SIG-M5 treated with dmso at 0.1 percent for 504 hours (cell line): ENCODE measurements at regions not wholly inside any gene's neighbourhood (a gene's known extent, or its start where the extent isn't known, plus 50 kb on each side); places are given as distances from the start of the nearest gene placed in this dataset.
A peak's percentile ranks its signal among the peaks of the same experiment; 100 is the strongest.
"Not testable (repeated sequence)": the region's sequence is repeated elsewhere in the genome, so short reads cannot be mapped to it uniquely, and the experiment has no call there.

Source experiments
- DNase-seq: peaks from one replicate; lab custom pipeline; 2025; ENCODE audit not compliant: unreplicated experiment; lab: John Stamatoyannopoulos, UW

DNA sequence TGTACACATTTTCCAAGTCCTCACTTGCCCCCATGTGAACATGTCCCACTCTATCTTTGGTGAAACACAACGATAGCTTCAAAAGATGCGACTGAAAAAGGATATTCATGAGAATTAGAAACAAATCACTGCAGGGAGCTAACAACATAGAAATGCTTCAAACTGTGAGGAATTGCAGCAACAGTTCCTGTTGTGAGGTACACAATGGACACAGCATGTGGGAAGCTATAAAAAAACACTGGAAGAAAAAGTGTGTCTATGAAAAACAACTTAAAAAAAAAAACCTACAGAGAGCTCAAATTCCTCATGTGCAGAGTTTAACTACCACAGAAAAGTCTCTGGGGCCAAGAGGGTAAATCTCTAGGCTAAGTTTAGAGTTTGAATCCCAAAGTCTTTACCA, 51.6 kb upstream of the BLTP1 start:
- no peak for DNase-seq

DNA sequence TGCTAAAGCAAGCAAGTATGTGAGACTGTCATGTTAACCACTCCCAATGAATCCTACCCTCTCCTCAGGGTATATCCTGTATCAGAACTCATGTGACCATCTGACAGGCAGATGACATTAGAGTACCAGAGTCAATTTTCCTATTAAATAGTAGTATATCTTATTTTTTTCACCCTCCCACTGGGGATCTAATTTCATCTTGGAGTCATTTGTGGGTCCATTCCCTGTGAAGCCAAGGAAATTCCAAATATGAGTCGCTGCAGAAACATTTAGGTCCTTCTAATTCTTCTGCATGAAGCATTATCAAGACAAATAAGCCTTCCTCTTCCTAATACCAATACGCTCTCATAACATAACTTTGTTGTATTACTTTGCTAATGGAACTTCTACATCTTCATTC, 52.2 kb upstream of the BLTP1 start:
- no peak for DNase-seq

DNA sequence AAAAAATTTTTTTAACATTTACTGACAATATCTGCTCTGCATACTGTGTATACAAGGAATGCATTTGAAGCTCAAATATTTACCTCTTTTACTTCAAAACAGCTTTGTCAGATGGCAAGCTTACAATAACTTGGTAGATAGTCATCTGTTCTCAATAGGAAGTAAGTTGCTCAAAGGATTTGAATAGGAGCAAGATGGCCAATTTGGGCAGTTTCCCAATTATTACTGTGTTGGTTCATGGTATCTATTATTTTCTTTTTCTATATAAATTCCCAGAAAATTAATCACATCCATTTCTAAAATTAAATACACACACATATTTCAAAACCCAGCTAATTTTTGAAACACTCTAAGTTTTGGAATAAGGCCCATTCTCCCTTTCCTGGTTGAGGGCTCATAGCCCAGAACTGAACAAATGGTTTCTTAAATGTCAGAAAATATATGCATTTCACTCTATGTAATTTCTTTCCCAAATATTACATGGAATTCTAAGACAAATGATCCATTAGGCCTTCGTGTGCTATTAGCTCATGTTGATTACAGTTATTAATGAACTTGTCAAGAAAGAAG, 60.2 kb upstream of the BLTP1 start:
- DNase-seq, result no peak

DNA sequence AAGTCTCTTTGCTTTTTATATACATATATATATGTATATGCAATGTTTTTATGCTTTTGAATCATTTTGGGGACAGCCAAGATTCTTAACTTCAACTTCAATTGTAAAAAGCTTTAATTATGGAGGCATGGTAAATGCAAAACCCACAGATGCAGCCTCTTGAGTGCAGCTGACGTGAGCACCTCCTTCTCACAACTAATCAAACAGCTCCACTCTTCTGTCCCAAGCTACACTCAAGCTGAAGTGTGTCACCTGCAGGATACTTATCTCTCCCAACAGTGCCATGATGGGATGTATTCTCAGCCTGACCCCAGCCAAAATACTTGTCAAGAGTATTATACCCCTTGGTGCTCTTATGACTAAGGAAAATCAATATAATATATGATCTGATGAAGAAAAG, 60.7 kb upstream of the BLTP1 start:
- no peak for DNase-seq

DNA sequence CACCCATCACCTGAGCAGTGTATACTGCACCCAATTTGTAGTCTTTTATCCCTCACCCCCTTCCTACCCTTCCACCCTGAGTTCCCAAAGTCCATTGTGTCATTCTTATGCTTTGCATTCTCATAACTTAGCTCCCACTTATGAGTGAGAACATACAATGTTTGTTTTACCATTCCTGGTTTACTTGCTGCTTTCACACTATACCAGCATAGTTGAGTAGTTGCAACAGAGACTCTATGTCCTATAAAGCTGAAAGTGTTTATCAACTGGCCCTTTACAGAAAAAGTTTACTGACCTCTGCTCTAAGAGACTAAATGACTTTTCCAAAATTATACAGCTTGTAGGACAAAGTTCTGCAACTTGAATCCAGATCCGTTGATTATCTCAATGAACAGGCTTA, 61.1 kb upstream of the BLTP1 start:
- DNase-seq, result no peak

DNA sequence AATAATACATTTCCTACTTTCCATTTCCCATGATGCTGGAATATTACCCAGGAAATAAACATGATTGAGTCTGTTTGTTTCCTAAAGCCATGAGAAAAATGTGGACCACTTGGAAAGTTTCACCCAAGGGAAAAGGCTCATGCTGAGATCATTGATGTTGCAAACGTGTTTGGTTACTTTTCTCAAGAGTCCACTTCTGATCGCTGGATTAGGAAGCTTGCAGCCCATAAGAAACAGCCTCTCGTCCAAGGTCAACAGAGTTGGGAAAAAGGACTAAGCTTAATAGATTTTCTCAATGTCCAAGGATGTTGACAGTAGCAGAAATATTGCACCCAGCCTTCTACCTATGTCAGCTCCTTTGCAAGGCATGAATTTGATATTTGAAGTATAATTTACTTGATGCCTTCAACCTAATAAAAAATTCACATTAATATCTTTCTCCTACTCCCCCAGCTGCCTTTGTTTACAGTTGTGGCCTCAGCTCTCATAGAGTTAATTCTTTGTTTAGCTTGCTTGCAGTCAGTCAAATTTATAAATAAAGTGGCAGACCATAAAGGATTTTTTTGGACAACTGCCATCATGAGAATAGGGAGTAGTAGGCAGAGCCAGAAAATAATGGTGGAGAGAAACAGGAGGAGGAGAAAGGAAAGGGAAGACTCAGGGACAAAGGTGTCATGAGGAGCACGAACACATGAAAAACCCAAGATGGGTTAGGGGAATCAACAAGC, 65.6 kb upstream of the BLTP1 start:
- no peak for DNase-seq

DNA sequence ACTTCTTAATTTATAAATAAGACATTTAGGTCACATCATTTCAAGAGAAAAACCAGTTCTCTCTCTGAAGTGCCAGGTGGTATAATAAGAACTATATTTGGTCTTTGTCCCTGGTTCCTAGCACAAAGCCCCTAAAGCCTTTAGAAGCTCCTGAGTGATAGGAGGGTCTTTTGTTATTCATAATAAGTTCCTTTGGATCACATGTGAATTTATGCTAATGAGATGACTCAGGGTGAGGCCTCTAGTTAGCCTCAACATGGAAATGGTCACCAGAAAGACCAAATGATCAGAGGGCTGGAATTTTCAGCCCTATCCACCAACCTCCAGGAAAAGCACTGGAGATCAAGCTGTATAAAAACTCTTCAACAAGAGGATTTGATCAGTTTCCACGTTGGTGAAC, 68.1 kb upstream of the BLTP1 start:
- DNase-seq, result no peak

DNA sequence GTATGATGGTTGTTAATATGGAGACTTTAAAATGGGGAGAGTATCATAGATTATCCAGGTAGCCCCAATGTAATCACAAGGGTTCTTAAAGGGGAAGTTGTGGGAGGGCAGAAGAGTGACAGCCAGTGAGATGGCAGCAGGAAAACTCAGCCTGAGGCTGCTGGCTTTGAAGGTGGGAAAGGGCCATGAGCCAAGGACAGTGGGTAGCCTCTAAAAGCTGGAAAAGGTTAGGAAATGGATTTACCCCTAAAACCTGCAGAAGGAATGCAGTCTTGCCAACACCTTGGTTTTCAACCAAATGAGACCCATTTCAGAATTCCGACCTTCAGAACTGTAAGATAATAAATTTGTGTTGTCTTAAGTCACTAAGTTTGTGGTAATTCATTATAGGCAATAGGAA, 68.8 kb upstream of the BLTP1 start:
- no peak for DNase-seq

DNA sequence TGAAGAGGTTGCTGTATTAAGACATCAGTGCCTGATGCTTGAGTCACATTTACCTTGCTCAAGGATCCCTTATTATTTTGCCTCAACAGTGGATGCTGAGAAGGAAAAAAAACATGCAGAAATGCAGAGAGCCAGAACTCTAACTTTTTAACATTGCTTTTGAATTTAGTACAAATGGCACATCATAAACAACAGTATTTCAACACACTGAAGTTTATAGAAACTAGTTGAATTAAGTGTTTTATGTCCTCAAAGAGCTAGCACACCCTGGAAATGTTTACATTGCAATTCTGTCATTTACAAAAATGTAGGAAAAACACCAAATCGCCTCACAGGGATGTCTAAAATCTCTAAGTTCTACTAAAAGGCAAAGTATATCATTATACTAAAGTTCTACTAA, 69.5 kb upstream of the BLTP1 start:
- DNase-seq, result no peak

DNA sequence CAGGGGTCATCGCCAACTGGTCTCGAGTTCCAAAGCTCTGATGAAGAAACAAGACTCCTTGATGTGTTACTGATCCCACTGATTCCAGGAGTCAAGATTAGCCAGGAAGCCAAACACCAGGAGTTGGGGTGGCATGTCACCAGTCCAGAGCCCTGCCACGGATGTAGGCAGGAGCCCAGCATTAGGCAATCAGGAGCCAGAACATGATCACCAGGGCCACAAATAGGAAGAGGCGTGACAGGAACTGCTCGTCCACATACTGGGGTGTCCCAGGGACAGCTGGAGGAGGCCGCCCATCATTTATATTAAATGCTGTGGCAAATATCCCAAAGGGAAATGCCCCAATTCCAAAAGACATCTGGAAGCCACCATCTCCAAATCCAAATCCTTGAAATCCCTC, 74.5 kb upstream of the BLTP1 start:
- not testable (repeated sequence) for DNase-seq

DNA sequence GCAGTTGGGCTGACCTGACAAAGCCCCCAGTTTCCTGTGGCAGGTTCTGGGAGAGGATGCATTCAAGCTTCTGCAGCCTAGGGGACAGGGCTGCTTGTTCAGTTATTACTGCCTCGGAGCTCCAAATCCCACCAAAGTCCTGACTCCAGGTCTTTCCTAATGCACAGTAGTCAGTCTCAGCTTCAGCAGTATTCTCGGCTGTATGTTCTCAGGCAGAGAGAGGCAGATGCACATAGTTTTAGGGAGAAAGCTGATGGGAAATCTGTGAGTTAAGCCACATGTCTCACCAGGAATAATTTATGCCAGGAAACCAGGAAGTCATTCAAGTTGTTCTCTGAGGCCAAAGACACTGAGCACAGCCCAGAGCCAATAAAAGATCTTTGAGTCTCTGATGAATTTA, 75.3 kb upstream of the BLTP1 start:
- DNase-seq, result not testable (repeated sequence)

DNA sequence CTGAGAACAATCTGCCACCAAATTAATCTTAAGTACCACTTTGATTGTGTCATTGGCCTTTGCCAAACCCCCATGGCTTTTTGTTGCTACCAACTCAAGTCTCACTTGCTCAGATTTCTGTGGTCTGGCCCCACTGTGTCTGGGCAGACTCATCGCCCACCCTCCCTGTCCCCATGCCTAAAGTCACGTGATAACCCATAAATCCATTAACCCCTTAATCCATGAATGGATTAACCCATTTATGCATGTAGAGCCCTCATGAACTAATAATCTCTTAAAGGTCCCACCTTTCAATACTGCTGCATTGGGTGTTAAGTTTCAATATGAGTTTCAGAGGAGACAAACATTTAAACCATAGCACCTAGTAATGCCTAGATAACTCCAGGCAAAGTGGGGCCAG, 78.5 kb upstream of the BLTP1 start:
- no peak for DNase-seq

DNA sequence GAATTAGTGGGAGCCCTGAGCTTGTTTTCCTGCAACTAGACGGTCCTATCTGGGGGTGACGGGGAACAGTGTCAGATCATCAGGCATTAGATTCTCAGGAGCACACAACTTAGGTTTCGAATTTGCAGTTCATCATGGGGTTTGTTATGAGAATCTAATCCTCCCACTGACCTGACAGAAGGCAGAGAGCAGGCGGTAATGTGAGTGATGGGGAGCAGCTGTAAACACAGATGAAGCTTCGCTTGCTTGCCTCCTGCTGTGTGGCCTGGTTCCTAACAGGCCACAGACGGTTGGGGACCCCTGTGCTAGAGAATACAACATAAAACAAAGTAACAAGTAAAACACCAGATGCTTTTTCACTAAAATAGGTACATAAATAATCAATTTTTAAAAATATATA, 86.2 kb upstream of the BLTP1 start:
- DNase-seq, result no peak

DNA sequence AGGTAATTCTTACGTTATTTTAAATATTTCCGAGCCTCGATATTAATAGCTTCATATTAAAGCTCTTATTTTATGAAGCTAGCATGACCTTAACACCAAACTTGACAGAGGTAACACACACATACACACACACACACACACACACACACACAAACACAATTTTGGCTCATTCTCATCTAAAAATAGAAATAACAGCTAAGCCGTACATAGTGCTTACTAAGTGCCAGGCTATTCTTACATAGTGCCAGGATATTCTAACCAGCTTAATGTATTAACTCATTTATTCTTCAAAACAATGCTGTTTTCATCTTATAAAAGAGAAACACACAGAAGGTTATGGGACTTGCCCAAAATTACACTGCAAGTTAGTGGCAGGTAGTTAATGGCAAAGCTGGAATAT, 87.0 kb upstream of the BLTP1 start:
- no peak for DNase-seq

DNA sequence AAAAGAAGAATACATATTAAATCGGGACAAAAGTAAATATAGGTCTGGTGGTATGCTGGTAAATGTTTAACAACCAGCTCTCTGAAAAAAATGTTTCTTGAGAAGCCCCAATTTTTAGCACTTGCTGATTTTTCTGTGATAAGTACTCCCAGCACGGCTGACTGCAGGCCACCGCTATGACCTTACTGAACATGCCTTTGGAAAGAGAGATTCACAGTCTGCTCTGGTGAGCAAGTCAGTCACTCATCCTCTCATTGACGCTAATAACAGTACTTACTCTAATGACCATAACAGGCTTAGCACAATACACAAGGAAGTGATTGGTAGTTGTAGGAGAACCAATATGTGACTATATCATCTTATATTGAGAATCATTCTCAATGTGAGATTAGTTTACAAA, 98.9 kb upstream of the BLTP1 start:
- DNase-seq, result no peak

DNA sequence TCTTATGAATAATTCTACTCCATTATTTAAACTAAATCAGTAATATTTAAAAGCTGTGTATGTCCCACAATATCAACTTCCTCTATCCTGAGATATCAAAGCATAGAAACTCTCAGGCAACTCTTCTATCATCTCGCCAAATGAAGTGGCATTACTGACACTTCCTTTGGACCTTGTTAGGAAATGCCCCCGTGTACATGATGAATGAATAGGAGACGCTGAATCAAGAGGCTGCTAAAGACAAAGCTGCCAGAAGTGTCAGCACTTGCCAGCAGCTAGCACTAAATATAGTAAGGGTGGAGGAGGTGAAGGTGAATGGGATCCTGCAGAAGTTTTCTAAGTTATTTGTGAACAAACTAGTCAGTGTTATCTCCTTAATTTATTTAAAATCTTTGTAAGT, 99.5 kb upstream of the BLTP1 start:
- no peak for DNase-seq

DNA sequence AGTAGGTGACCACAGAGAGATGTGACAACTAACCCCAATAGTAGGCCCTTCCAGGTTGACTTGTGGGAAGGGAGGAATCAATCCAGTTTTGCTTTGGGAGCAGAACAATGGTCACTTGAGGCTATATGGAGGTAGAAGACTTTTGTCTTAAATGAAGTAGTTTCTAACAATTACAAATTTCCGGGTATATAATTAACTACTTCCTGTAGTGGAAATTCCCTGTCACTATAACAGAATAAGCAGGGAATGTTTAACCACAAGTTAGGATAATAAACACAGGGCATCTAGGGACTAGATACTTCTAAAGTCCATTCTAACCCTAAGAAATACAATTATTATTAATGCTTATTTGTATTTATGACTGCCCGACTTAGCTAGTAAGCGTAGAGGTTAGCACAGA, 99.0 kb upstream of the TRPC3 start:
- DNase-seq, result no peak

DNA sequence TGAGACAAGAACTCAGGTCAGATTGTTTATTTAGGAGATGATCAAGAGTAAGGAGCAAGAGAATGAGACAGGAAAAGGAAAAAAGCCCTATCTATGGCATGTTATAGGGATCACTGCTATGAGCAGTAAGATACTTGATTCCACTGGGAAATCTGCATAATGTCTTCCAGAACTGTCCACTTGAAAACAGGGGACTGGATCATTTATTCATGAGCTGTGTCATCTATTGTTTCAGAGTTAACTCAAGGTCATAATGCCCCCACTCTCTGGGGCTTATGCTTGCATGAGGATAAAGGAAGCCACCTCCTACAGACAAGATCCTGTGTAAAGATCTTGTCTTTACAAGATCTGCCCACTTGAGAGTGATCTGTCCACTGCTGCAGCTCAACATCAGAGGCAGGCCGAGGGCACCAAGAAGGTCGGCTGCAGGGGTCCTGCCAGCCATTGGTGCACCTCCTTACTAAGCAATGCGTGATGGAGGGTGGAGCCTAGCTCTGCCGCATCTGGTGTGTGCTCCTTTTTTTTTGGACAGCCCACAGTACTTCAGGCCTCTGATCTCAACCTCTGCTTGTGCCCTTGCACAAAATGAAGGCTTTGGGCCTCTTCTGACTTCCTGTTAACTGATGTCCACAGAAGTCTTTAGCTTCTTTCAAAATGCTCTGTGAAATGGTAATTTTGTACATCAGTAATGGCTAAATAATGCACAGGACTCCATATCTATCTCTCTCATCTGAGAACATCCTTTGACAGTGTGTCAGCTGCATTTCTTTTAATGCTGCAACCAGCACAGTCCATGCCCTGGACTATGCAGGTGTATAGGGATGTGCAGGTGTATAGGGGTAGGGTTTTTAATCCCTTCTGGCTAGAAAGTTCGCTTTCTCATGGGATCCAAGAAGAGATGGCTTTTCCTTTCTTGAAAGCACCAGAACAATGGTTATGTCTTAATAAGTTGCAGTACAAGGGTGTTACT, 95.9 kb upstream of the TRPC3 start:
- DNase-seq, result no peak

DNA sequence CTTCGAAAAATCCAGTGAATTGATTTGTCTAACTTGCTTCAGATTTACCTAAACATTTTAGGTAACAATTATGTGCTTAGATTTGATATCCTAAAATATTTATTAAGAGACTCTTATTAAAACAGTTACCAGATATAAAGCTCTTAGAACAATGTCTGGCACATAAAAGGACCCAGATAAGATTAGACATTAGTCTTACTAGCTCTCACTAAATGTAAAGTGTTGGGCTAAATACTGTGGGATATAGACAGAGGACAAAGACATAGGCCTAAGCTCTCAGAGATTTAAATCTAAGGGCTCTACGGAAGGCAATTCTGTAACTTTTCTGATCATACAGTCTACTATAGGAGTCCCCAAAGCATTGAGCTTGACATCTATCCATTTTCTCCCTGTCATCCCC, 94.4 kb upstream of the TRPC3 start:
- DNase-seq, result no peak

DNA sequence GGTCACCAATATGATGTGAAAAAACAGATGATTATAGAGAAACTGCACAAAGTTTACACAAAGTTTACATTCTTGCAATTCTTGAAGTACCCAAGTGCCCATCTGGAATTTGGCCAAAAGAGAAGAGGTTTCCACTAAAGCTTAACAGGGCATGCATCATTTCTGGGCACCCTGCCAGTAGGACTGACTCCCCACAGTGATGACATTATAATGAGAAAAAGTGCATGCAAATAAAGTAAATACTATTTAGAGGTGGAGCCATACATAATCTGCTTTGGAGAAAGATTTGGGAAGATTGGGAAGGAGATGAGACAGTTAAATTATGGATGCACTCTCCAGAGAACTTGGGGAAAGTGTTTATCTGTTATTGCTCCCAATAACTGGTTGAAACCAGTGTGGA, 93.7 kb upstream of the TRPC3 start:
- DNase-seq, result peak; percentile 33

DNA sequence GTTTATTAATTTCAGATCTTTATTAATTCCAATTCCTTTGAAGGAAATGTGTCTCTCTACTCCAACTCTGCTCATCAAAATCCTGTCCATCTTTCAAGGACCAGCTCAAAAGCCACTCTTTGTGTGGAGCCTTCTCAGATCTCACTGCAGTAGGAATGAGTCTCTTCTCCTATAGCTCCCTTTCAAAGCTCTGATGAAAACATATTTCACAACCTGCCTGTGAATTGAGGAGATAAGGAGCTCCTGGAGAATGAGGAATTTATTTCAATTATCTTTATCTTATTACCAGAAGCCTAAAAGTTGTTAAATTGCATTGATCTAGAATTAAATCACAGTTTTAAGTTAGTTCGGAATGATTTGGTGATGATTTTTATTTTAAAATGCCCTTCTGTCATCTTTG, 92.6 kb upstream of the TRPC3 start:
- no peak for DNase-seq

DNA sequence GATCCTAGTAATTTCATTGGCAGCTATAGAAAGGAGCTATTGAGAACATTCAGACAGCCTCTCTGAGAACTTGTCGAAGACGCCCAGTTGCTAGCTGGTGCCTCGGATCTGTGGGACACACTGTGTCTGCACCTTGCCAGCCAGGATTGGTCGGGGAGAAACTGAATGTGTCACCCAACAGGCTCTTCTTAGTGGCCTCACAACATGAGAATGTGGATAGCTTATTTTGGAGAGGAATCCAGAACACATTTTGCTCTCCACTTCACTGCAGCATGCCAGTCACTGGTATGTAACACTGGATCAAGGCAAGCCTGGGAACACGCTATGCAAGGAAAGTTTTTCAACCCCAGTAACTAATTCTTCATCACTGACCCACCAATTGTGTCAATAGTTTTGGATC, 89.5 kb upstream of the TRPC3 start:
- no peak for DNase-seq
